ENCODE measurements at regions not wholly inside any gene's neighbourhood (a gene's known extent, or its start where the extent isn't known, plus 50 kb on each side); places are given as distances from the start of the nearest gene placed in this dataset.

GRCh38 chr4:106671716-106672115, 303.1 kb upstream of the GIMD1 start:
- DNase-seq: no peak

DNA sequence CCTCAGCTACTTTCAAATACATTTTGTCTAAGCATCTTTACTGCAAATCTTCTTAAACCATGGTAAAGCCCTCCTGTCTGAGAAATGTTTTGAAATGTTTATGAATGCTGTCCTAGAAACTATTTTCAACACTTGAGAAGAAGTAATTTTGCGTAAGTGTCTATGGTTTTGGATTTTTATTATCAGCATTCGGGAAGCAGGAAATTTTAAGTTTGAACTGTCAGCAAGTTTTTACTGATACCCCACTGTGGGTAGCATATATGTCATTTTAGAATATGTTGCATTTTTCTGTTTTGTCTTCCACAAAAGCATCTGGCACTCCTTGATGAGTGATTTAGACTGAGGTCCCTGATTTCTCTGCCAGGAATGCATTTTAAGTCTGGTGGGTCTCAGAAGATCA, 302.4 kb upstream of the GIMD1 start:
- DNase-seq: no peak

- DNase-seq: no peak
Observed at GRCh38 chr4:106659371-106659770, 290.8 kb upstream of the GIMD1 start.

DNA sequence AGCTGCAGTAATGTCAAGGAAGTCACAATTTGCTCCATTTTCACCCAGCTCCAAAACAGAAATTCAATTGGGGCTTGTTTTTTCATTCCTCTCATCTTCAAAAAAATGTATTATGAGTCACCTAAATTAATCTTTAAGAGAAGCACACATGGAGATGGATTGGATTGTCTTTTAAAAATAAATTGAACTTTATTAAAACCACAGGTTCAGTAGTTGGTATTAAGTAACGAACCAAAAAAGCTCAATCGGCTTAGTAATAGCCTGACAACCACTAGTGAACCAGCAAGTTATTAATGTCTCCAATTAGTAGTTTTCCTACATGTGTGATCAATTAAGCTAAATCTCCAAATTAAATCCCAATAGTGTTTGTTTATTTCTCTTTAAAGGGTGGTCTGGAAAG, 283.5 kb upstream of the GIMD1 start:
- DNase-seq: no peak

- DNase-seq: no peak
Observed at GRCh38 chr4:106650701-106651100, 282.1 kb upstream of the GIMD1 start.

DNA sequence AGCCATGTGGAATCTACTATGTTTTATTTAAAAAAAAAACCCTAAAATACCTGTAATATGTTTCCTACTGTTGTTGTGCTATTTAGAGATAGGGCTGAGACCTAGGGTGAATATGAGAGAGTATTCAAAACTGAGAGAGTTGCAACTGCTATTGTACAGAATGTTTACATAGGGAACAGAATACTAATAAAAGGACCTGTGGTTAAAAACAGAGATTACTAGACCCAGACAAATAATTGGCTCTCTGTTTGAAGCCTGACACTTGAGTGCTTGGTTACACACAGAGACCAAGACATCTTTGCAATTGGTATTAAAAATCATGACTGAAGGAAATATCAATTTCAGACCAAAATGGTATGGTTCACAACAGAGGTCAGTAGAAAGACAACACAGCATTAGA, 278.9 kb upstream of the GIMD1 start:
- DNase-seq: no peak

- DNase-seq: no peak
Observed at GRCh38 chr4:106629268-106629625, 260.7 kb upstream of the GIMD1 start.

DNA sequence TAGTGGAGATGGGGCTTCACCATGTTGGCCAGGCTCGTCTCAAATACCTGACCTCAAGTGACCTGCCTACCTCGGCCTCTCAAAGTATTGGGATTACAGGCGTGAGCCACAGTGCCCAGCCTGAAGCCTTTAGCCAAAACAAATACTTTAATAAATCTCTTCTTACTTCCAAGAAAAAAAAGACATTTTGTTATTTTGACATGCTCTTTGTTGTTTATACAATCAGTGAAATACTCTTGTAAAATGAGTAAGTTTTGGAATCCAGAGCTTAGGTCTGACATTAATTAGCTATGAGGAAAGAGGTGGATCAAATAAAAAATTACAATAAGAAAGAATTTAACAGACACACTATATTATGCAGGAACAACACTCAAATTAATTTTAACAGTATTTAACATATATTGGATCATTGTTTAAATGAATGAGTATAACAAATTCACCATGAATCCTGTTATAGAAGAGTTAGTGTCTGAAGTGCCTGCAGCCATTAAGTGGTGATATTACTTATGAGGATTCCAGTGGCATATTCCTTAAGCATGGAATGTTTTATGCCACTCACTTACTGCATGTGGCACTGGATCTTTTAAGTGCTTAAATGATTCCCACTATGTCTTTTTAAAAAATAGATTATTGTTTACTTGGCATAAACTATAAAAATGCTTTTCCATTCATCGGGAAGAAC, 260.1 kb upstream of the GIMD1 start:
- no peak for DNase-seq

GRCh38 chr4:106627051-106627450, 258.5 kb upstream of the GIMD1 start:
- no peak for DNase-seq

DNA sequence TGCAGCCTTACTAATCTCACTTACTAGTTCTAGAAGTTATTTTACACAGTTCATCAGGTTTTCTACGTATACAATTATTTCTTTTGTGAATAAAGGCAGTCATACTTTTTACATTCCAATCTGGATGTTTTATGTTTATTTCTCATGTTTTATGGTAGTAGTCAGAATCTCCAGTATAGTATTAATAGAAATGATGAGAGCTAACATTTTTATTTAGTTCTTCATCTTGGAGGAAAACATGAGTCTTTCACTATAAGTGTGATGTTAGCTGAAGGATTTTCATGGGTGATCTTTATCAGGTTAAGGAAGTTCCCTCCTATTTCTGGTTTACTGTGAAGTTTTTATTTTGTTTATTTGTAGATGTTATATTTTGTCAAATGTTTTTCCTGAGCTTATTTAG, 256.1 kb upstream of the GIMD1 start:
- DNase-seq: no peak

GRCh38 chr4:106618956-106619355, 250.4 kb upstream of the GIMD1 start:
- DNase-seq: no peak

DNA sequence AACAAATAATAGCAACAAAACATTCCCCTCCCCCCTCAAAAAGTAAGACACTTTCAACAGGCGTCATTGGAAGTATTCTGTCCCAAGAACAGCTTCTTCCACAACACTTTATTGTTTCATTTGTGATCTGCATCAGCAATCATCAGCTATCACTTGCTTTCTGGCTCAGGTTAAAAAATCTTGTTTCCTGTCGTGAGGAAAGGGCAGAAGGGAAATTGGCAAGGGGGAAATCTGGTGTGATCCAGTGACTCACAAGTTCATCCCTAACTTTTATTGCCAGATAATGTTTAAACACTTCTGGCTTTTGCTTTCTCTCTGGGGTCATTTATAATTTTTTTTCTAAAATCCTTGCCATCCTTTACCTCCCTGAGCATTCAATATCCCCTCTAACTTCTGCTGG, 247.4 kb upstream of the GIMD1 start:
- DNase-seq: no peak

GRCh38 chr4:106615410-106615945, 246.9 kb upstream of the GIMD1 start:
- no peak for DNase-seq

GRCh38 chr4:106614441-106614840, 245.9 kb upstream of the GIMD1 start:
- no peak for DNase-seq

DNA sequence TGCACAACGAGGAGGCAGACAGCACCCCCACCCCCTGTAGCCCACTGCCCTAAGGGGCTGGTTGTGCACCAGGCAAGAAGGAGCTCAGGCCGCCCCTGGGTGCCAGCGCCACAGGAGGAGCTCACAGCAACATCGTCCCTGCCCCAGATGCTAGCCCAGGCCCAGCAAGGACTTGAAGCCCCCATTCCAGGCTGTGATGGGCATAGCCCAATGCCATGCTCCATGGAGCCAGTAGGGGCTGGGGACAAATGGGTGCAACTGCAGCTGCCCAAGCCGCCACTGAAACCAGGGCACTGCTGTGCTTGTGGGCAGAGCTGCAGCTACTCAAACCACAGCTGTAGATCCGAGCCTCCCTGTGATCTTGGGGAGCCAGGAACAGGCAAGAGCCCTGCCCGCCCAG, 241.3 kb upstream of the GIMD1 start:
- no peak for DNase-seq

DNA sequence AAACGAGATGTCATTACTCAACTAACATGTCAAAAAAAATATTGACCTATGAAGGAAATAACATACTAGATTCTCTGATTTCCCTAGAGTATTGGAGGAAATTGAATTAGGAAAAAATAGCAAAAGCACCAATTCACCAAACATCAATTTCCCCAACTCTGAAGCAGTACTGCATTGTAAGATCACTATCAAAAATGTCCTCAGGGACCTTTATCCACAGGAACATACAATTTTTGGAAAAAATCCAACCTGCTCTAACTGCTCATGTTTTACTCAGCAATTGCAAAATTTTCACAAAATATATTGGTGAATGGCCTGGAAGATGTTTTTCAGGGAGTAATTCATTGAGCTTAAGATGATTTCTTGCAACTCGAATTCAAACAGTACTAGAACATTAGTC, 239.0 kb upstream of the GIMD1 start:
- no peak for DNase-seq

DNA sequence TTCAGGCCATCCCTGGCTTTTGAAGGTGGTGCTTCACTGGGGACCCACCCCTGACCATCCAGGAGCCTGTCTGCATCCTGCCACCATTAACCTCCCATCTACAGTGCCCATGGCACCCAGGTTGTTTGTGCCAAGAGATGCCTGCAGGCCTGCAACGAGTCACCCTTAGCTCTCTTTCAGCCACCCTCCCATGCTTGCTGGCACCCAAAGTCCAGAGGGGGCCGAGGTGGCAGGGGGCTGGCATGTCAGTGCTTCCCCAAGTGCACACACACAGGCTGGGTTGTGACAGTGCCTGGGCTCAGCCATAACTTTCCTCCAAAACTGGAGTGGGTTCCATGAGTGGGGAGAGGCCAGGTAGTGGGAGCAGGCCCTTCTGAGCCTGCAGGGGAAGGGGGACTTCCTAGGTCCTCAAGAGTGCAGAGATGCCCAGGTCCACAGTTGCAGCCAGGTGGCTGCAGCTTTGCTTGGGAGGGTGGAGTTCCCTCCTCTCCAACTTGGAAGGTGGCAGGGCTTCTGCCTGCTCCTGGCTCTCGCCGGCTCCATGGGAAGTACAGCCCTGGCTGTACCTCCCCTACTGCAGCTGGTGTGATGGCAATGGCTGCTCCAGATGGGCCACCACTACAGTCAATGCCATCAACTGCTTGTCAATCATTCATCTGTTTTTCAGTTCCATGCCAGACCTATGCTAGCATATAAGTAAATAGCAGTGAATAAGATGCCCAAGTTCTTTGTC, 235.9 kb upstream of the GIMD1 start:
- DNase-seq: no peak

GRCh38 chr4:106603471-106603870, 234.9 kb upstream of the GIMD1 start:
- no peak for DNase-seq

DNA sequence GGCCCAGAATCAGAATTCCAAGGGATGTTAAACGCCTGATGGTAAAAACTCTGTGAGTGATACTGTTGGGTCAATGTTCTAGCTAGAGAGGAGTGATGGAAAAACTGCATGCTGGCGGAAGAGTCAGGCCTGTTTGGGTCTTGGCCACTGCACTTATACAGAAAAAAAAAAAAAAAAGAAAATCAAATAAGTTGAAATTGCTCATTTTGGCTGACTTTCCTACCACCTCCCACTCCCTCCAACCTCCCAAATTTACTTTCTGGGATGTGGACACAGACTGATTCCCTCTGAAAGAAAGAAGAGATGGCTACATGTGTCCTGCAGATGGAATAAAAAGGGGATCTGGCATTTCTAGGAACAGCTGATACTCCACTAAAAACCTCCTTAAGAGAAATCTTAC, 234.1 kb upstream of the GIMD1 start:
- no peak for DNase-seq

DNA sequence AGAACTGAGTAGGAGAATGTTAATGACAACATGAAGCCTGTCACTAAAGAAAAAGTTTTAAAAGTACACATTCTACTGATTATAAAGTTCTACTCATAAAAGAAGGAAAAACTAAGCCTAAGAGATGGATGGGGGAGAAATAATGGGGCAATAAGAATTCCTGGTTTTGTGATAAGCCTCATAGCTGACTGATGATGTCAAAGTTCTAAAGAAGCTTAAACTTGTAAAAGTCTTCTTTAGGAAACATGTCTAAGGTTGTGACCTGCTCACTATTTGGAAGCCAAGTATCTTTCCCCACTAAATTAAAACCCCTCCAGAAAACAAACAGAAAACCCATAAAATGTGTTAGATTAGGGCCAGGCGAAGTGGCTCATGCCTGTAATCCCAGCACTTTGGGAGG, 232.9 kb upstream of the GIMD1 start:
- no peak for DNase-seq

DNA sequence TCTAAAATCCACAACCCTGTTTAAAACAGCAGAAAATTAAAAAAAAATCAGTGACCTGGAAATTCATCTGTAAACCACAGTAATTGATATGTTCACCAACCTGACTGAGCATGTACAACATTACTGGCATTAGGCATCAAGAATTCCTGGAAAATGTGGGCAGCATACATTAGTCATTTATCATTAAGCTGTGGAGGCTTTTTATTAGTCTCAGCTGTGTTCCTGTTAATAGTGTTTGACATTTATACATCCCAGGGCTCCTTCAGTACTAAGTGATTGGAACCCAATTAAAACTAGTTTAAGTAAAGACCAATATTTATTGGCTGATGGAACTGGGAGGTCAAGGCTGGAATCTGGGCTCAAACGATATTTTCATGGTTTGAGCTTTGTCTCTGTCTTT, 227.3 kb upstream of the GIMD1 start:
- no peak for DNase-seq

- DNase-seq: no peak
Observed at GRCh38 chr4:106594291-106594952, 225.8 kb upstream of the GIMD1 start.

- DNase-seq: no peak
Observed at GRCh38 chr4:106588891-106589290, 220.3 kb upstream of the GIMD1 start.

DNA sequence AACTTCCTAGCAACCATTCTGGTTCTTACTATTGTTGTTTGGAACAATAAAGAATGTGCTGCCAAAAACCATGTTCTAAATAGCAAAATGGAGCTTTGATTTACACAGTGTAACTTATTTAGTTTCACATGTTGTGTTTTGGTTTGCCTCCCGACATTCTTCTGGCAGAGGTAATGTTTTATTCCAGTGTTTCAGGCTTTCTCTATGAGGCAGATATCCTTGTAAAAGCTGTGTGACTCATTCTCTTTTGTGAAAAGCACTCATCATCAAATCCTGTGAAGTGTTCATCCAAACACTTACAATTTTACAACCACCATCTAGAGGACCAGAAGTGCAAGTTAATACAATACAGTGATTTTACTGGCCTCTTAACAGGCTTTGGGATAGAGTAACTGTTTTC, 219.0 kb upstream of the GIMD1 start:
- no peak for DNase-seq
